Natural killer cell (primary cell): ENCODE measurements at regions not wholly inside any gene's neighbourhood (a gene's known extent, or its start where the extent isn't known, plus 50 kb on each side); places are given as distances from the start of the nearest gene placed in this dataset.

Source experiments
- ATAC-seq, 3 donors: fragments of 150-1000 bp in 2 of 3; fragments of 200-7000 bp in 1 of 3; cut with Tn5 transposase; 1 replicate in 1 of 3; 2 replicates in 2 of 3; pipeline ENCODE4 v1.10.0; 2021; ENCODE audit warnings: mild to moderate bottlenecking in 2 of 3, moderate library complexity in 2 of 3
- DNase-seq, 2 donors: peaks; one replicate each; pipeline versions ENCODE4 v3.0.0 to v3.0.0-alpha.2; 2013 to 2021; ENCODE audit warnings: mixed read lengths in 1 of 2
- H3K27ac ChIP-seq: one replicate; pipeline ENCODE4 v1.5.1; 2013; ENCODE audit warnings: mild to moderate bottlenecking, low read length
- H3K27me3 ChIP-seq: one replicate; pipeline ENCODE4 v1.6.1; 2013; ENCODE audit warnings: low read length; ENCODE audit not compliant: control insufficient read depth, insufficient read depth
- H3K36me3 ChIP-seq: one replicate; pipeline ENCODE4 v1.6.1; 2013; ENCODE audit warnings: low read length; ENCODE audit not compliant: control insufficient read depth, insufficient read depth
- H3K4me1 ChIP-seq: one replicate; pipeline ENCODE4 v1.6.1; 2013; ENCODE audit warnings: low read length; ENCODE audit not compliant: control insufficient read depth, insufficient read depth
- H3K4me3 ChIP-seq: one replicate; pipeline ENCODE4 v1.5.1; 2013; ENCODE audit warnings: low read length
- H3K9me3 ChIP-seq: one replicate; pipeline ENCODE4 v1.6.1; 2013; ENCODE audit warnings: low read length; ENCODE audit not compliant: control insufficient read depth, insufficient read depth
- H3K27ac Mint-ChIP-seq, 2 donors: one replicate each; pipeline ENCODE4 v1.8.0; 2022; ENCODE audit warnings: mild to moderate bottlenecking in 2 of 2, mixed read lengths in 2 of 2, moderate library complexity in 1 of 2
- H3K27me3 Mint-ChIP-seq, 2 donors: one replicate each; pipeline ENCODE4 v1.8.0; 2022; ENCODE audit warnings: low read depth in 2 of 2, mixed read lengths in 2 of 2
- H3K36me3 Mint-ChIP-seq: one replicate; pipeline ENCODE4 v1.8.0; 2022; ENCODE audit warnings: mixed read lengths
- H3K4me1 Mint-ChIP-seq, 2 donors: one replicate each; pipeline ENCODE4 v1.8.0; 2022; ENCODE audit warnings: mixed read lengths in 2 of 2
- H3K4me3 Mint-ChIP-seq: one replicate; pipeline ENCODE4 v1.8.0; 2022; ENCODE audit warnings: mild to moderate bottlenecking, moderate library complexity, mixed read lengths
- H3K9me3 Mint-ChIP-seq, 2 donors: one replicate each; pipeline ENCODE4 v1.8.0; 2022; ENCODE audit warnings: mixed read lengths in 2 of 2
- WGBS: methylation state at CpG from one replicate; pipeline ENCODE4 v1.1.7; 2013; ENCODE audit warnings: missing lambda C conversion rate; ENCODE audit not compliant: insufficient coverage; 5-methylcytosine and 5-hydroxymethylcytosine counted together
- intact Hi-C: fragments of 100-400 bp; cut with micrococcal nuclease; formaldehyde crosslinking; loops from one replicate; pipeline ENCODE4 v1.14.2; 2022
- TF ChIP-seq, protein P1 (sequence below): fragments of 200-600 bp; IDR thresholded peaks from one replicate; pipeline ENCODE4 v1.8.0; 2022; ENCODE audit warnings: antibody characterized with exemption

DNA sequence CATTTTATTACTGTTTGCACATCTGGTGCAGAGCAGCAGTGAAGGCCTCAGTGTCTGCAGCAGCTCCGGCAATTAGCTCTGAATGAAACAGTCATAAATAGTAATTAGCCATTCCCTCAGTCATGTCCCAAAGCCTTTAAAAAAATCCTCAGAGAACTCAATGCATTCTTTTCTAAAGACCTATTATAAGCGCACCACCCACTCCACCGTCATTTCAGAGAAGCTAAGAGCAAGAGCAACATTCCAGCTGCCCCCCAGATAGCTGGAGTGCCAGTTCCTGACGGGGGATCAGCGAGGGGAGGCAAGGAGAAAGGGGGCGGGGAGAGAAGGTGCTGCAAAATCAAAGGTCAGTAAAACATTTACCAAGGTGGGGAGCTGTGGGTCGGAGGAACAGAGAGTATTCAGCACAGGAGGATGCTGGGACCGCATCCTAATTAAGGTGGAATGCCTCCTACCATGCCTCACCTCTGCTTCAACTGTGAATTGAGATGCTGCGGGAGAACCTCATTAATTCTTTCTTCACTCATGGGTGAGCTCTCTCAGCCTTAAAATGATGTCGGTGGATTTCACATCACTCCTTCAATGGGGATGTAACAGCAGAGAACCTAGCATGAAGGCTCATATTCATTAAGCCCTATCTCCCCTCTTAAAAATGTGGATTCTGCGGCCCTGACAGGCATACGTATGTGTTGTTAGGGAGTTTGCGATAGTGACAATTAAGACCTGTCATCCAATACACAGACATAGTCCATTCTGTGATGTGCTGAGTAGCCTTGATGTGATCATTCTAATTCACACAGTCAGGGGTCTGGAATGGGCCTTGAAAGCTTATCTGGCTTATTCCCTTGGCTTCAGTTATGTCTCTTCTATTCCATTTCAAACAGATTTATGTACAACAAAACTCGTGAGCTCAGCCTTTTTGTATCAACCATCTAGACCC, 469.5 kb upstream of the NRSN1 start:
- intact Hi-C loops = no loop called here

DNA sequence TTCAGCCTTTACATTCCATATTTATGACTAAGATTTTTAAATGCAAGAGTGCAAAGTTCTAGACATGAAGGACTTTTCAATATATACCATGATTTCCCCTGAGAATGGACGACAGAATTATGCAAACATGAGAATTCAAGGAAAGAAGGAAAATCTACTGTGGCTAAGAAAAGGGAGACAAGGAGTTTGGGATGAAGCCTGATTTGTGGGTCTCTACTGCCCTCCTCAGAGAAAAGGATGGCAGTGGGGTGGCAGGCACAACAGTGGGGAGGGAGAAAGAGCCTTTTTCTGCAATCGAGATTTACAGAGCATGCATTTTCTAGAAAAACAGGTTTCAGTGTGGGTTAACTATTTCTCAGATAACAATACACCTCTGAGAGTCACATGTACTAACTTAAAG, 466.9 kb upstream of the NRSN1 start:
- TF ChIP-seq, protein P1, sequence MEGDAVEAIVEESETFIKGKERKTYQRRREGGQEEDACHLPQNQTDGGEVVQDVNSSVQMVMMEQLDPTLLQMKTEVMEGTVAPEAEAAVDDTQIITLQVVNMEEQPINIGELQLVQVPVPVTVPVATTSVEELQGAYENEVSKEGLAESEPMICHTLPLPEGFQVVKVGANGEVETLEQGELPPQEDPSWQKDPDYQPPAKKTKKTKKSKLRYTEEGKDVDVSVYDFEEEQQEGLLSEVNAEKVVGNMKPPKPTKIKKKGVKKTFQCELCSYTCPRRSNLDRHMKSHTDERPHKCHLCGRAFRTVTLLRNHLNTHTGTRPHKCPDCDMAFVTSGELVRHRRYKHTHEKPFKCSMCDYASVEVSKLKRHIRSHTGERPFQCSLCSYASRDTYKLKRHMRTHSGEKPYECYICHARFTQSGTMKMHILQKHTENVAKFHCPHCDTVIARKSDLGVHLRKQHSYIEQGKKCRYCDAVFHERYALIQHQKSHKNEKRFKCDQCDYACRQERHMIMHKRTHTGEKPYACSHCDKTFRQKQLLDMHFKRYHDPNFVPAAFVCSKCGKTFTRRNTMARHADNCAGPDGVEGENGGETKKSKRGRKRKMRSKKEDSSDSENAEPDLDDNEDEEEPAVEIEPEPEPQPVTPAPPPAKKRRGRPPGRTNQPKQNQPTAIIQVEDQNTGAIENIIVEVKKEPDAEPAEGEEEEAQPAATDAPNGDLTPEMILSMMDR = no peak
- Histone ChIP-seq H3K27ac (no peak overlapping the region), H3K27me3 (no peaks in the 10 kb centered on the region), H3K36me3 (no peaks in the 10 kb centered on the region), H3K9me3 (no peaks in the 10 kb centered on the region), H3K4me1 (no peaks in the 10 kb centered on the region), H3K4me3 (no peak overlapping the region)
- H3K27me3 Mint-ChIP-seq = no peaks in the 10 kb centered on the region
- H3K9me3 Mint-ChIP-seq = peaks cover 8 to 9% of the 10 kb centered on the region in 2 donors
- DNase-seq (no peak), ATAC-seq (no peak)
- no peak overlapping the region for H3K27ac Mint-ChIP-seq
- no peak overlapping the region for H3K4me3 Mint-ChIP-seq
- intact Hi-C loops = no loop called here
- no peaks in the 10 kb centered on the region for H3K36me3 Mint-ChIP-seq
- WGBS = 39% methylated on average over 2 of the region's 2 CpGs
- H3K4me1 Mint-ChIP-seq = no peaks in the 10 kb centered on the region

More for the DNA sequence above, 469.5 kb upstream of the NRSN1 start:
- H3K27ac ChIP-seq = no peak overlapping the region
- TF ChIP-seq, protein P1 = no peak
- H3K9me3 ChIP-seq = no peaks in the 10 kb centered on the region
- no peaks in the 10 kb centered on the region for H3K4me1 ChIP-seq
- H3K4me3 ChIP-seq = no peak overlapping the region
- 89% methylated on average over 13 of the region's 14 CpGs for WGBS
- DNase-seq (no peak), ATAC-seq (no peak)
- H3K4me1 Mint-ChIP-seq = no peaks in the 10 kb centered on the region
- H3K27me3 Mint-ChIP-seq = no peaks in the 10 kb centered on the region
- no peaks in the 10 kb centered on the region for H3K36me3 Mint-ChIP-seq
- H3K4me3 Mint-ChIP-seq = no peak overlapping the region
- H3K36me3 ChIP-seq = no peaks in the 10 kb centered on the region
- peaks cover 8 to 10% of the 10 kb centered on the region in 2 donors for H3K9me3 Mint-ChIP-seq
- no peaks in the 10 kb centered on the region for H3K27me3 ChIP-seq
- no peak overlapping the region for H3K27ac Mint-ChIP-seq

DNA sequence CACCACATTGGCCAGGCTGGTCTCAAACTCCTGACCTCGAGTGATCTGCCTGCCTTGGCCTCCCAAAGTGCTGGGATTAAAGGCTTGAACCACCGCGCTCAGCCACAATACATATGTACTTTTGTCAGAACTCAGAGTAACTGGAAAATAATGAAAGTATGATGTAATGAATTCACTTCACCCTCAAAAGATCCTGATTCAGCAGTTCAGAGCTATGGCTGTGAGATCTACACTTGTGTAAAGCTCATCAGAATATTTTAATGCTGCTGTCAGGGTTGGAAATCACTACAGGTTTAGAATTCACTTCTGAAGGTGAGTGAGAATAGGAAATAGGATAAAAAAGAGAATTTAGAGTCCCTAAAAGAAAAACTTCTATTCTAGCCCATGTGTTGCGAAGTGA, 464.5 kb upstream of the NRSN1 start:
- no peaks in the 10 kb centered on the region for H3K4me1 ChIP-seq
- H3K36me3 Mint-ChIP-seq = no peaks in the 10 kb centered on the region
- ATAC-seq (no peak), DNase-seq (no peak)
- H3K27ac ChIP-seq = no peak overlapping the region
- no peak overlapping the region for H3K27ac Mint-ChIP-seq
- H3K4me1 Mint-ChIP-seq = no peaks in the 10 kb centered on the region
- intact Hi-C loops = no loop called here
- H3K4me3 Mint-ChIP-seq = no peak overlapping the region
- H3K36me3 ChIP-seq = no peaks in the 10 kb centered on the region
- no peaks in the 10 kb centered on the region for H3K9me3 ChIP-seq
- H3K9me3 Mint-ChIP-seq = peaks cover 9 to 13% of the 10 kb centered on the region in 2 donors
- no peaks in the 10 kb centered on the region for H3K27me3 Mint-ChIP-seq
- TF ChIP-seq, protein P1 = no peak
- H3K27me3 ChIP-seq = no peaks in the 10 kb centered on the region
- WGBS = 92% methylated on average over 4 of the region's 4 CpGs
- H3K4me3 ChIP-seq = no peak overlapping the region
